ENCODE measurements at regions not wholly inside any gene's neighbourhood (a gene's known extent, or its start where the extent isn't known, plus 50 kb on each side); places are given as distances from the start of the nearest gene placed in this dataset.

DNA sequence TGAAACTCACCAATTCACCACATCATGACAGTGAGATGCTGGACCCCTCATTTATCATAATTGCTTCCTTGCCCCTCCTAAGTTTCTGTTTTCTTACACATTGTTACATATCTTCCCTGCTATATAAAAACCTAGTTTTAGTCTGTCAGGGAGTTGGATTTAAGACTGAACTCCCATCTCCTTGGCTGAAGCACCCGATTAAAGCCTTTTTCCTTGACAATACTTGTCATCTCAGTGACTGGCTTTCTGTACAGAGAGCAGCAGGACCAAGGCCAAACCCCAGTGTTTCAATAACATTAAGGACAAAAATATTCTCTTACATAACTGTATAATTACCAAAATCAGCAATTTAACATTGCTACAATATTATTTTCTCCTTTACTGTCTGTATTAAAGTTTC, 928.4 kb downstream of the TMTC2 start:
- H3K4me3 ChIP-seq (ENCODE audit: extremely low read depth in 1 of 4, insufficient read depth in 2 of 4, low read depth in 3 of 4, low read length in 4 of 4), result no peak overlapping the region
- no peaks in the 10 kb centered on the region for H3K79me1 ChIP-seq (ENCODE audit: low read depth, low read length)
- WGBS, 2 experiments (ENCODE audit: extremely low coverage in 1 of 2, insufficient coverage in 1 of 2, insufficient read length in 1 of 2, insufficient replicate concordance in 2 of 2, low coverage in 1 of 2, low lambda C conversion rate in 2 of 2, missing lambda C conversion rate in 1 of 2), result 79% methylated on average over 1 of the region's 1 CpG; no CpG with 5 or more reads in 1 of the 2 experiments
- no peak overlapping the region for H3K27ac ChIP-seq (ENCODE audit: low read depth, low read length)
- no peak overlapping the region for H3K18ac ChIP-seq (ENCODE audit: extremely low read depth, low read length)
- no peak overlapping the region for H4K91ac ChIP-seq (replicated peaks; ENCODE audit: insufficient read length, low read length)
- H2BK5ac ChIP-seq (ENCODE audit: low read depth, low read length), result no peak overlapping the region
- no peak overlapping the region for H3K56ac ChIP-seq (replicated peaks; ENCODE audit: insufficient read length, low read depth, low read length)
- H3K23ac ChIP-seq (ENCODE audit: insufficient read length), result no peak overlapping the region
- no peak overlapping the region for H2AFZ ChIP-seq (ENCODE audit: low read length)
- no peak overlapping the region for H2AK5ac ChIP-seq (ENCODE audit: low read depth, low read length)
- H3K23me2 ChIP-seq (ENCODE audit: low read depth, low read length), result no peaks in the 10 kb centered on the region
- no peak overlapping the region for H3K9ac ChIP-seq (replicated peaks in 1 of 4; ENCODE audit: extremely low read depth in 1 of 4, low read depth in 3 of 4, low read length in 3 of 4)
- no peaks in the 10 kb centered on the region for H3K4me1 ChIP-seq (replicated peaks in 1 of 4; ENCODE audit: control insufficient read depth in 3 of 4, insufficient read depth in 4 of 4, low read length in 3 of 4)
- no peak overlapping the region for H4K8ac ChIP-seq (ENCODE audit: extremely low read depth, insufficient read depth, low read length)
- H2BK120ac ChIP-seq (replicated peaks; ENCODE audit: low read depth, low read length), result no peak overlapping the region
- no peak overlapping the region for H4K5ac ChIP-seq (ENCODE audit: insufficient read length, low read depth, low read length)
- peaks cover 4 to 8% of the 10 kb centered on the region in 2 experiments; a peak in 3 of 4 replicates for H3K9me3 ChIP-seq (ENCODE audit: insufficient read depth in 2 of 2, low read depth in 1 of 2, low read length in 1 of 2)
- H3K36me3 ChIP-seq (ENCODE audit: control insufficient read depth in 2 of 4, insufficient read depth in 4 of 4, low read length in 3 of 4), result no peaks in the 10 kb centered on the region
- H3K27me3 ChIP-seq (replicated peaks in 1 of 4; ENCODE audit: control insufficient read depth in 3 of 4, extremely low read depth in 1 of 4, insufficient read depth in 3 of 4, low read length in 3 of 4), result no peaks in the 10 kb centered on the region
- no peak overlapping the region for H3K4ac ChIP-seq (replicated peaks; ENCODE audit: insufficient read length, low read depth, low read length)
- no peaks in the 10 kb centered on the region for H4K20me1 ChIP-seq (replicated peaks in 1 of 2; ENCODE audit: control insufficient read depth in 1 of 2, insufficient read depth in 2 of 2, low read length in 2 of 2)
- POLR2A ChIA-PET (ENCODE audit: partially characterized antibody), result no interaction called here
- no peak overlapping the region for H2BK20ac ChIP-seq (ENCODE audit: low read length)
- FAIRE-seq, result no peak
- CTCF ChIA-PET (ENCODE audit: partially characterized antibody), result no interaction called here
- no peak overlapping the region for H2BK15ac ChIP-seq (ENCODE audit: low read length)
- H3K4me2 ChIP-seq (ENCODE audit: insufficient read depth in 1 of 2, low read depth in 2 of 2, low read length in 2 of 2), result no peak overlapping the region
- DNase-seq (ENCODE audit: low read depth in 1 of 2, low spot score in 2 of 2), result no peak
- no peaks in the 10 kb centered on the region for H3K79me2 ChIP-seq (ENCODE audit: control insufficient read depth in 1 of 2, insufficient read depth in 2 of 2, low read length in 2 of 2)
- H3K14ac ChIP-seq (ENCODE audit: insufficient read length), result no peak overlapping the region
- H2BK12ac ChIP-seq (ENCODE audit: low read depth, low read length), result no peak overlapping the region
- no peak for TF ChIP-seq SUZ12 (IDR thresholded peaks at IDR 0.05; ENCODE audit: low read length)
- no peak for TF ChIP-seq TCF12 (IDR thresholded peaks at IDR 0.05; ENCODE audit: low read depth, low read length)
- TF ChIP-seq, protein P1, sequence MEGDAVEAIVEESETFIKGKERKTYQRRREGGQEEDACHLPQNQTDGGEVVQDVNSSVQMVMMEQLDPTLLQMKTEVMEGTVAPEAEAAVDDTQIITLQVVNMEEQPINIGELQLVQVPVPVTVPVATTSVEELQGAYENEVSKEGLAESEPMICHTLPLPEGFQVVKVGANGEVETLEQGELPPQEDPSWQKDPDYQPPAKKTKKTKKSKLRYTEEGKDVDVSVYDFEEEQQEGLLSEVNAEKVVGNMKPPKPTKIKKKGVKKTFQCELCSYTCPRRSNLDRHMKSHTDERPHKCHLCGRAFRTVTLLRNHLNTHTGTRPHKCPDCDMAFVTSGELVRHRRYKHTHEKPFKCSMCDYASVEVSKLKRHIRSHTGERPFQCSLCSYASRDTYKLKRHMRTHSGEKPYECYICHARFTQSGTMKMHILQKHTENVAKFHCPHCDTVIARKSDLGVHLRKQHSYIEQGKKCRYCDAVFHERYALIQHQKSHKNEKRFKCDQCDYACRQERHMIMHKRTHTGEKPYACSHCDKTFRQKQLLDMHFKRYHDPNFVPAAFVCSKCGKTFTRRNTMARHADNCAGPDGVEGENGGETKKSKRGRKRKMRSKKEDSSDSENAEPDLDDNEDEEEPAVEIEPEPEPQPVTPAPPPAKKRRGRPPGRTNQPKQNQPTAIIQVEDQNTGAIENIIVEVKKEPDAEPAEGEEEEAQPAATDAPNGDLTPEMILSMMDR (IDR thresholded peaks at IDR 0.05; ENCODE audit: control extremely low read depth in 1 of 3, insufficient read depth in 1 of 3, low read depth in 1 of 3, low read length in 3 of 3), result no peak
- no peak for TF ChIP-seq GABPA (IDR thresholded peaks at IDR 0.05; ENCODE audit: borderline replicate concordance, insufficient read depth, low read length)
- no peak for TF ChIP-seq CHD2 (IDR thresholded peaks at IDR 0.05; ENCODE audit: low read length)
- TF ChIP-seq JUN (IDR thresholded peaks at IDR 0.05; ENCODE audit: low read depth, low read length), result no peak
- TF ChIP-seq KDM1A (IDR thresholded peaks at IDR 0.05; ENCODE audit: borderline replicate concordance, low read length), result no peak
- TF ChIP-seq, protein P2, sequence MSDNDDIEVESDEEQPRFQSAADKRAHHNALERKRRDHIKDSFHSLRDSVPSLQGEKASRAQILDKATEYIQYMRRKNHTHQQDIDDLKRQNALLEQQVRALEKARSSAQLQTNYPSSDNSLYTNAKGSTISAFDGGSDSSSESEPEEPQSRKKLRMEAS (IDR thresholded peaks at IDR 0.05), result no peak
- TF ChIP-seq SP4 (IDR thresholded peaks at IDR 0.05; ENCODE audit: low read length), result no peak
- TF ChIP-seq ASH2L (IDR thresholded peaks at IDR 0.05; ENCODE audit: low read length), result no peak
- TF ChIP-seq RFX5 (IDR thresholded peaks at IDR 0.05; ENCODE audit: borderline replicate concordance, low read depth, low read length), result no peak
- TF ChIP-seq TAF7 (optimal IDR thresholded peaks at IDR 0.05; ENCODE audit: borderline replicate concordance, low read depth, low read length), result no peak
- TF ChIP-seq SP1 (IDR thresholded peaks at IDR 0.05; ENCODE audit: low read depth, low read length), result no peak
- TF ChIP-seq CHD1 (IDR thresholded peaks at IDR 0.05; ENCODE audit: low read depth, low read length), result no peak

Data from H1 (cell line).